HG03460 (cell line): ENCODE measurements at regions not wholly inside any gene's neighbourhood (a gene's known extent, or its start where the extent isn't known, plus 50 kb on each side); places are given as distances from the start of the nearest gene placed in this dataset.
"Not testable (repeated sequence)": the region's sequence is repeated elsewhere in the genome, so short reads cannot be mapped to it uniquely, and the experiment has no call there.

Experiments used
- ATAC-seq: cut with Tn5 transposase; IDR thresholded peaks from one replicate; pipeline ENCODE4 v1.9.1; 2021; ENCODE audit not compliant: unreplicated experiment

DNA sequence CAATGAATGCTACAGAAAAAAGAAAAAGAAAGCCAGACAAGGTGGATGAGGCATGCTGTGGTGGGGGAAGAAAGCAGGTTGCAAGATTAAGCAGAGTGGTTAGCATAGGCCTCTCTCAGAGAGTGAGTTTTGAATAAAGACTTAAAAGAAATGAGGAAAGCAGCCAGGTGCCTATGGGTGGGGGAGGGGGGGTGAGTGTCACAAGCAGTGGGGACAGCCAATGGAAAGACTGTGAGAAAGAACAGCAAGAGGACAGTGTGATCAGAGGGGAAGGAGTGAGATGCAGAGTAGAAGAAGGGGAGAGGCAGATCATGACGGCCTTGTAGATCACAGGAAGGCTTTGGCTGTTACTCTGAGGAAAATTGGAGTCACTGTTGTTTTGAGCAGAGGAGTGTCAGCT lies 162.5 kb downstream of the SOX3 start:
- no peak for ATAC-seq

- ATAC-seq: no peak
Observed at GRCh38 chrX:140337263-140337662, 167.6 kb downstream of the SOX3 start.

- ATAC-seq: no peak
Observed at GRCh38 chrX:140318296-140318695, 186.6 kb downstream of the SOX3 start.

GRCh38 chrX:140317462-140317861 lies 187.4 kb downstream of the SOX3 start:
- no peak for ATAC-seq

DNA sequence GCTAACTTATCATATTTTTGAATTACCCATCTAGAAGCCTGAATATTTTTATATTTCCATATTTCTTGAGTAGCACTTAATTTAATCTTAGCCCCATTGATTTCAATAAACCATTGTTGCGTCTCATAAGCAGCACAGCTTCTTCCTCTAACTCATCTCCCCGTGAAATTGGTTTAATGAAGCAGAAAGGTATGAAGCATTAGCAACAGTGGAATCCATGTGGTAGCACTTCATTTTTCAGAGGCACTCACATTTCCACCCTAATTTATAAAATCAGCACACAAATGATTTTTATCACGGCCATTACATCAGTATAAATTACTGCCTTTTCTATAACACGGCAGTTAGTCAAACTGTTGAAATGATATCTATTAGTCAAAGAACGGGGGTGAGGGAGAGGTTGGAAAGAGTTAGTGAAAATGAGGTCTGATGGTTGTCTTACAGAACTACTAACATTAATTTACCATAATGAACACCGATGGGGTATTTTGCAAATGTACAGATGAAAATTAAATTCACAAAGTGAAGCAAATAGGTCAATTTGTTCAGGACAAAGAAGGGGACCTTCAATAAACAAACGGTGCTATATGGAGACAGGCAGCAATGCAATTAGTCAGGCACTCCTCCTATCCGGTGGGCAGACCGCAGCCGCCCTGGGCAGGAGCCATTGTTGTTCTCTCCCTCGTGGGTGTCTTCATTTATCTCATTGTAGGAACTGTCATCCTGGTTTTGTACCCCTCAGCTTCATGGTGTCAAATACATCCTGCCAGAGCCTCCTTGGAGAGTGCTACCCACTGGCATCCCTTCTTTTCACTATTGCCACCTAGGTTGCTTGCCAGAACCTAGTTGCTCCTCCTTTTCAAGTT lies 205.7 kb downstream of the SOX3 start:
- no peak for ATAC-seq

- no peak for ATAC-seq
Observed at GRCh38 chrX:140297273-140297672, 207.6 kb downstream of the SOX3 start.

GRCh38 chrX:140292961-140293360 lies 211.9 kb downstream of the SOX3 start:
- no peak for ATAC-seq

DNA sequence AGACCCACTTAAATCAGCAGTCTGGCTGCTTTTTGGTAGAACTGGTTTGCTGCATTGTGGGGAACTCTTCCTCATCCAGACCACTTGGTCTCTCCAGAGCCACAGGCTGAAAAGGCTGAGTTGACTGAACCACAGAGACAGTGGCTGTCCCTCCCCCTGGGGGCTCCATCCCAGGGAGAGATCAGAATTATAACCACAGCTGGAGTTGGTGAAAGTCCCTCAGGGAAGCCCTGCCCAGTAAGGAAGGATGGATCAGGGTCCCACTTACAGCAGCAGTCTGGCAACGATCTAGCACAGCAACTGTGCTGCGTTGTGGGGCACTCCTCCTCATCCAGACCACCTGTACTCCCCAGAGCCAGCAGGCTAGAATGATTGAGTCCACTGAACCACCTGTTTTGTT lies 212.7 kb downstream of the SOX3 start:
- ATAC-seq: no peak

DNA sequence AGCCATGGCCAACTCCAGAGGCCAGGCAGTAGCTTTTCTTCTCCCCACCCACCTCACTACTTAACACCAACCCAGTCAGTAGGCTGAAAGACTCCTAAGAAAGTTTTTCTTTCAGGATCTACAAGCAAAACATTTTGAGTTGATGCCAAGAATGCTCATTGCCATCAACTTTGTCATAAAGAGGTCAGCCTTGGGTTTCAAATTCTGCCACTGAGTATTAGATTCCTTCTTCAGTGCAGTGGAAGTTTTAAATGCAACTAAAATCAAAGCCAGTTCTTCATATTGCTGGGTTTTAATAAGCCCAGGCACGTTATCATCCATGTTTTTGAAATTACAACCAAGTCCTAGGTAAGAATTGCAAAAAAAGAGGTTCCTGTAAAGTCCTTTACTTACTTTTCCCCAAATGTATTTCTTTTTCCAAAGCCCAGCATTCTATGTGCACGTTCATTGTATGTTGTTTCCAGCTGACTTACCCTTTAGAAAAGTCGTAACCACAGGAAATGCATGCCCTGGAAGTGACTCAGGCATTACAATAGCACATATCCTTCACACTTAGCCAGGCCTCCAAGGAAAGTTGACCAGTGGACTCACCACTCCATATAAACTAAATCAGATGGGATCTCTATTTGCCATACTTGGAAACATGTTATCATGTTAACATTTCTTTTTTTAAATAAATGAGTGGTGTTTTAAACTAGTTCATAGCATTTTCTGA lies 229.9 kb downstream of the SOX3 start:
- ATAC-seq: no peak

GRCh38 chrX:140273921-140274320 lies 230.9 kb downstream of the SOX3 start:
- ATAC-seq: no peak

DNA sequence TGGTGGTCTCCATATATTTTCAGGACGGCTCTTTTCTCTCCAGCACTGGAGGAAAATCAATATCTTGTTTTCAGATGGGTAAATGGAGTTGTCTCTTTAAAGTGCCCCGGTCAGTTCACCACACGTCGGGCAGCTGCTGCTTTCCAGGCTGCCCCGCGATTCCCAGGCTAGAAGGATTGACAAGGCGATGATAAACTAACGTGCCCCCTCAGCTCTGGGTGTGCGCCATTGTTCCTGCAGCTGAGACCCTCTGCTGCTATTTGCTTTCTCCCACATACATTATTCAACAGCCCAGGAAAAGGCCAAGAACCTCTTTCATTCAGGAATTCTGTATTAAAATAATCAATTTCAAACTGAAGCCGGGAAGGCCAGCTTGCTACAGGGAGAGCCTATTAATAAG lies 254.5 kb downstream of the SOX3 start:
- ATAC-seq: no peak

- no peak for ATAC-seq
Observed at GRCh38 chrX:140249088-140249487, 255.8 kb downstream of the SOX3 start.

DNA sequence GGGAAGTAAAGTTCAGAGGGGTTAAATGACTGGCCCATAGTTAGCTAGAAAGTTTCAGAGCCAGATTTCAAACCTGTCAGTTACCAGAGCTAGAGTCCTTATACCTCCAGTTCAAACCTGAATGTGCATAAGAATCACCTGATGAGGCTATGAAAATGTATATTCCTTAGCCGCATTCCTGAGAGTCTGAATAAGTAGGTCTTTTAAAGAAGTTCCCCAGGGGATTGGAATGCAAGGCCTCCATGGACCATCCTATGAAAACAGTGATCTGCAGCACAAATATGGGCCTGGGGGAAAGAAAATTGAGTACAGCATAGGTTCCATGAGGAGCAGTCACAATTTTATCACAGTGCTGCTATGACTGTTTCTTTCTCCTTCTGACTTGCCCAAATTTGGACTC lies 263.9 kb upstream of the CXorf66 start:
- no peak for ATAC-seq

- ATAC-seq: not testable (repeated sequence)
Observed at GRCh38 chrX:140226037-140226436, 260.7 kb upstream of the CXorf66 start.

GRCh38 chrX:140215894-140216293 lies 250.6 kb upstream of the CXorf66 start:
- not testable (repeated sequence) for ATAC-seq

GRCh38 chrX:140214518-140214917 lies 249.2 kb upstream of the CXorf66 start:
- ATAC-seq: not testable (repeated sequence)

DNA sequence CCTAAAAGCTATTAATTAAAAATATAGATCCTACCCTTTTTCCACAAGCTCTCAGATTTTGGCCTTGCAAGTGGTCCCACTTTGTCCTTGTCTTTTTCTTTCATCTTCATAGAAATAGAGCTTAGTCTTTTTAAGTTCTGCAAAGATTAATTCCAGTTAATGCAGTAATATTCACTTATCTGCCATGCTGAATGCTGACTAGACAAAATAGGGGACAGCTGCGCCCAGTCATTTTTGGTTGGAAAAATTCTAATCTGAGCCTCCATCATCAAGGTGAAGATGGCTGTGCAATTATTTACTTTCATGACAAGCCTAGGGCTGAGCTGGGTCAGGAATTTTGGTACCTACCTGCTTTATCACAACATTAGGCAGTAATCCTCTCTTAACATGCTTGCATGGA lies 241.3 kb upstream of the CXorf66 start:
- no peak for ATAC-seq

DNA sequence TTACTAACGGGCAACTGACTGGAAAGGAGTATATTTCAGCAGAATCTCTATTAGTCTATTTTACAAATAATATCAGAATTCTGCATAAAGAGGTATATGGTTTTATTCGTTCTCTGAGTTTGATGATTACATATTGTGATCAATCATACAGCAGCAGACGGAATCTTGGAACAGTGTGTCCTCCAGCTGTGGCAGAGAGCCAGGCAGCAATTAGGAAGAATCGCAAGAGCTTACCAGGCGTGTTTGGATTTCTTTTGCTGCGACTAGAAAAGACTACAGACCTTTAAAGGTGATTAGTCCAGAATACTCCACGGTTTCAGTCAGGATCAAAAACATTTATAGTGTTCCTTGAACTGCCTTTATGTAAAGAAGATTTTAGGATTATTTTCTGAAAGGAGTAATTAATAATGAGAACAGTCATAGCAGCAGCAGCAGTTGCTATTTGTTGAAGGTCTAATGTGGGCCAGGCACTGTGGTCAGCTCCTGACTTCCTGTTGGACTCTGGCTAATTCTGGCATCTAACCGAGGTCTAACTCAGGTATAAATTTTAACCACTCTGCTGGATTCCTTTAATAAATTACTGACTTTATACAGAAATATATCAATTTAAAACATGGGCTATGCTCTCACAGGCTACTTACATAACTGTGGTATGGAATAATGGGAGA lies 225.3 kb upstream of the CXorf66 start:
- no peak for ATAC-seq

DNA sequence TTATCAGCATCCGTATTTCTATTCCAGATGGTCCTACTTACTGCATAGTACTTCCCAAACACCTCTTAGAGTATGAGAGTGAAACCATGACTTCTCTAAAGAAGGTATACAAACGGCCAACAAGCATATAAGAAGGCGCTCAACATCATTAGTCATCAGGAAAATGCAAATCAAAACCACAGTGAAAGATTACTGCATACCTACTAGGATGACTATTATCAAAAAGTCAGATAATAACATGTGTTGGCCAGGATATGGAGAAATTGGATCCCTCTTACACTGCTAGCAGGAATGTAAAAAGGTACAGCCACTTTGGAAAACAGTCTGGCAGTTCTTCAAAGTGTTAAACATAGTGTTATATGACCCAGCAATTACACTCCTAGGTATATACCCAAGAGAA lies 215.3 kb upstream of the CXorf66 start:
- ATAC-seq: no peak

DNA sequence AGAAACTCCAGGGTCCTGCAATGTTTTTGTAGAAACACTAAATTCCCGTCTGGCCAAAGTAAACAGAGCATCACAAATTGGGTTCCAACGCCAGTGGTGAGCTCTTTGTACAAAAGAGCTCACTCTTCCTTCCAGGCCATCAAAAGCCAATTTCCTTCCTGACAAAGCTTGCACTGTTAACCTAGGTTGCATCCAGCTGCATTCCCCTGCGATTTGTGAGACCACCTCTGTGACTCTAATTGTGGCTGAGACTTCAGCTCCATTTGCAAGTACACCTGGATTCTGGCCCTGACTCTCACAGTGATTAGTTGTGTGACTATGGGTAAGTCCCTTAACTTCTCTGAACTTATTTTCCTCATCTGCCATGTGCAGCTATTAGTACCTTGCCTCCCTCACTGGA lies 212.5 kb upstream of the CXorf66 start:
- ATAC-seq: no peak

DNA sequence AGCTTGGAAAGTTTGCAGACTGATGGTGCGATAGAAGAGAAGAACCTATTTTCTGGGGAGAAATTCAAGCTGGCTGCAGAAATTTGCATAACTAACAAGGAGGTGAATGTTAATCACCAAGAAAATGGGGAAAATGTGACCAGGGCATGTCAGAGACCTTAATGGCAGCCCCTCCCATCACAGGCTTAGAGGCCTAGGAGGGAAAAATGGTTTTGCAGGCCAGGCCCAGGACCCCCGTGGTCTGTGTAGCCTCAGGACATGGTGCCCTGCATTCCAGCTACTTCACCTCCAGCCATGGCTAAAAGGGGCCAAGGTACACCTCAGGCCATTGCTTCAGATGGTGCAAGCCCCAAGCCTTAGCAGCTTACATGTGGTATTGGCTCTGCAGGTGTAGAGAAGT lies 207.1 kb upstream of the CXorf66 start:
- no peak for ATAC-seq

GRCh38 chrX:140167551-140167950 lies 202.2 kb upstream of the CXorf66 start:
- no peak for ATAC-seq
